ENCODE measurements at regions not wholly inside any gene's neighbourhood (a gene's known extent, or its start where the extent isn't known, plus 50 kb on each side); places are given as distances from the start of the nearest gene placed in this dataset.
"Not testable (repeated sequence)": the region's sequence is repeated elsewhere in the genome, so short reads cannot be mapped to it uniquely, and the experiment has no call there.

- Histone ChIP-seq H3K27me3 (no peaks in the 10 kb centered on the region), H3K27ac (no peak overlapping the region), H3K36me3 (no peaks in the 10 kb centered on the region), H3K9me3 (peaks cover 0 to 13% (median 0%) of the 10 kb centered on the region in 12 donors), H3K4me1 (no peaks in the 10 kb centered on the region), H3K4me3 (no peak overlapping the region)
- no peak for DNase-seq
- TF ChIP-seq POLR2A (IDR thresholded peaks at IDR 0.05): no peak
- TF ChIP-seq, protein P1, sequence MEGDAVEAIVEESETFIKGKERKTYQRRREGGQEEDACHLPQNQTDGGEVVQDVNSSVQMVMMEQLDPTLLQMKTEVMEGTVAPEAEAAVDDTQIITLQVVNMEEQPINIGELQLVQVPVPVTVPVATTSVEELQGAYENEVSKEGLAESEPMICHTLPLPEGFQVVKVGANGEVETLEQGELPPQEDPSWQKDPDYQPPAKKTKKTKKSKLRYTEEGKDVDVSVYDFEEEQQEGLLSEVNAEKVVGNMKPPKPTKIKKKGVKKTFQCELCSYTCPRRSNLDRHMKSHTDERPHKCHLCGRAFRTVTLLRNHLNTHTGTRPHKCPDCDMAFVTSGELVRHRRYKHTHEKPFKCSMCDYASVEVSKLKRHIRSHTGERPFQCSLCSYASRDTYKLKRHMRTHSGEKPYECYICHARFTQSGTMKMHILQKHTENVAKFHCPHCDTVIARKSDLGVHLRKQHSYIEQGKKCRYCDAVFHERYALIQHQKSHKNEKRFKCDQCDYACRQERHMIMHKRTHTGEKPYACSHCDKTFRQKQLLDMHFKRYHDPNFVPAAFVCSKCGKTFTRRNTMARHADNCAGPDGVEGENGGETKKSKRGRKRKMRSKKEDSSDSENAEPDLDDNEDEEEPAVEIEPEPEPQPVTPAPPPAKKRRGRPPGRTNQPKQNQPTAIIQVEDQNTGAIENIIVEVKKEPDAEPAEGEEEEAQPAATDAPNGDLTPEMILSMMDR (IDR thresholded peaks at IDR 0.05): no peak
- ATAC-seq: no peak
- intact Hi-C loops (cut with DNase I): no loop called here
These were observed 485.5 kb downstream of the TMEM135 start for GRCh38 chr11:87523276-87523675.

DNA sequence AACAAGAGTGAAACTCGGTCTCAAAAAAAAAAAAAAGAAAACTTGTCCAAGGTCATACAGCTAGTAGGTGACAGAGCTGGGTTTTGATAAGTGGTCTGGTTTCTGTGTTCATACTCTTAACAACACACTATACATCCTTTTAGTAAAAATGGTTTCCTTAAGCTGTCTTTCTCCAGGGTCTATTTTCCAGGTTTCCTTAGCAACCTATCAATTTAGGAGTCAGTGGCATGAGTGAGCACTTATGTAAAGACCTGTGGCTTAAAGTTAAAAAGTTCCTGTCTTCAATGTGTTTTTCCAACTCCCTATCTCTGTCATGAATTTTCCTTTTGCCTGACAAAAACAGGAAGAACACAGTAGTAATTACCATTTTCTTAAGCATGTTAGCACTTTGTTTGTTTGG, 480.5 kb downstream of the TMEM135 start:
- Histone ChIP-seq H3K4me3 (no peak overlapping the region), H3K9me3 (no peaks in the 10 kb centered on the region), H3K27ac (no peak overlapping the region), H3K4me1 (no peaks in the 10 kb centered on the region), H3K36me3 (no peaks in the 10 kb centered on the region), H3K27me3 (no peaks in the 10 kb centered on the region)
- ATAC-seq: no peak
- TF ChIP-seq, protein P1 (IDR thresholded peaks at IDR 0.05): no peak
- TF ChIP-seq POLR2A (IDR thresholded peaks at IDR 0.05): no peak
- intact Hi-C loops (cut with DNase I): no loop called here
- no peak for DNase-seq
- 62 to 71% (median 66%) methylated on average over 1 of the region's 1 CpG for WGBS, 4 donors

GRCh38 chr11:87517351-87517750, 479.6 kb downstream of the TMEM135 start:
- intact Hi-C loops (cut with DNase I): no loop called here
- no peak for ATAC-seq
- no peak overlapping the region for H3K27ac ChIP-seq
- H3K4me1 ChIP-seq: no peaks in the 10 kb centered on the region
- H3K27me3 ChIP-seq: no peaks in the 10 kb centered on the region
- no peak for TF ChIP-seq POLR2A (IDR thresholded peaks at IDR 0.05)
- H3K36me3 ChIP-seq: no peaks in the 10 kb centered on the region
- no peaks in the 10 kb centered on the region for H3K9me3 ChIP-seq
- H3K4me3 ChIP-seq: no peak overlapping the region
- no peak for DNase-seq

DNA sequence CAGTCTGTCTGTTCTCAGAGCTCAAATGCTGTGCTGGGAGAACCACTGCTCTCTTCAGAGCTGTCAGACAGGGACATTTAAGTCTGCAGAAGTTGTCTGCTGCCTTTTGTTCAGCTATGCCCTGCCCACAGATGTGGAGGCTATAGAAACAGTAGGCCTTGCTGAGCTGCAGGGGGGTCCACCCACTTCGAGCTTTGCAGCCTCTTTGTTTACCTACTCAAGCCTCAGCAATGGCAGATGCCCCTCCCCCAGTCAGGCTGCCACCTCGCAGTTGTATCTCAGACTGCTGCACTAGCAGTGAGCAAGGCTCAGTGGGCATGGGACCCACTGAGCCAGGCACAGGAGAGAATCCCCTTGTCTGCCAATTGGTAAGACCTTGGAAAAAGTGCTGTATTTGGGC, 470.0 kb downstream of the TMEM135 start:
- DNase-seq; H3K4me3 ChIP-seq; H3K27me3 ChIP-seq; H3K27ac ChIP-seq; H3K9me3 ChIP-seq; H3K36me3 ChIP-seq; intact Hi-C loops (cut with DNase I); H3K4me1 ChIP-seq; ATAC-seq: not testable (repeated sequence)
- WGBS, 4 donors: 8 to 31% (median 23%) methylated on average over 1 to 2 of the region's 2 CpGs

DNA sequence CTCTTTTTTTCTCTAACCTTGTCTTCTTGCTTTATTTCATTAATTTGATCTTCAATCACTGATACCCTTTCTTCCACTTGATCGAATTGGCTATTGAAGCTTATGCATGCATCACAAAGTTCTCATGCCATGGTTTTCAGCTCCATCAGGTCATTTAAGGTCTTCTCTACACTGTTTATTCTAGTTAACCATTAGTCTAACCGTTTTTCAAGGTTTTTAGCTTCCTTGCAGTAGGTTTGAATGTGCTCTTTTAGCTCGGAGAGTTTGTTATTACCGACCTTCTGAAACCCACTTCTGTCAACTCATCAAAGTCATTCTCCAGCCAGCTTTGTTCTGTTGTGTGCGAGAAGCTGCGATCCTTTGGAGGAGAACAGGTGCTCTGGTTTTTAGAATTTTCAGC, 469.2 kb downstream of the TMEM135 start:
- H3K36me3 ChIP-seq; H3K27ac ChIP-seq; ATAC-seq; H3K4me3 ChIP-seq; H3K4me1 ChIP-seq; intact Hi-C loops (cut with DNase I); H3K27me3 ChIP-seq; DNase-seq: not testable (repeated sequence)
- H3K9me3 ChIP-seq: peaks cover 0 to 13% (median 0%) of the 10 kb centered on the region in 12 donors
- WGBS, 4 donors: 77 to 89% (median 87%) methylated on average over 6 of the region's 6 CpGs

DNA sequence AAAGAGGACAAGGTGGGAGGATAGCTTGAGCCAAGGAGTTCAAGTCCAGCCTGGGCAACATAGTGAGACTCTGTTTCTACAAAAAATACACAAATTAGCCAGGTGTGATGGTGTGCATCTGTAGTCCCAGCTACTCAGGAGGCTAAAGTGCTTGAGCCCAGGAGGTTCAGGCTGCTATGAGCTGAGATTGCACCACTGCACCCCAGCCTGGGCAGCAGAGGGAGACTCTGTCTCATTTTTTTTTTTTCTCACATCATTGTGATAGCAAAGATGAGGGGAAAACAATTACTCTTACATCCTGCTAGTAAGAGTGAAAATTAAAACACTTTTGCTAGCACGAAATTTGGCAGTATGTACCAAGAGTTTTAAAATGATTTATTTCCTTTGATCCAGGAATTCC, 463.7 kb downstream of the TMEM135 start:
- Histone ChIP-seq H3K4me1 (no peaks in the 10 kb centered on the region), H3K9me3 (peaks cover 0 to 13% (median 0%) of the 10 kb centered on the region in 12 donors), H3K4me3 (no peak overlapping the region), H3K36me3 (no peaks in the 10 kb centered on the region), H3K27me3 (no peaks in the 10 kb centered on the region), H3K27ac (no peak overlapping the region)
- TF ChIP-seq POLR2A (IDR thresholded peaks at IDR 0.05): no peak
- TF ChIP-seq, protein P1 (IDR thresholded peaks at IDR 0.05): no peak
- intact Hi-C loops (cut with DNase I): no loop called here
- no peak for DNase-seq
- ATAC-seq: no peak
- WGBS, 4 donors: 63 to 66% (median 64%) methylated on average over 1 of the region's 1 CpG

DNA sequence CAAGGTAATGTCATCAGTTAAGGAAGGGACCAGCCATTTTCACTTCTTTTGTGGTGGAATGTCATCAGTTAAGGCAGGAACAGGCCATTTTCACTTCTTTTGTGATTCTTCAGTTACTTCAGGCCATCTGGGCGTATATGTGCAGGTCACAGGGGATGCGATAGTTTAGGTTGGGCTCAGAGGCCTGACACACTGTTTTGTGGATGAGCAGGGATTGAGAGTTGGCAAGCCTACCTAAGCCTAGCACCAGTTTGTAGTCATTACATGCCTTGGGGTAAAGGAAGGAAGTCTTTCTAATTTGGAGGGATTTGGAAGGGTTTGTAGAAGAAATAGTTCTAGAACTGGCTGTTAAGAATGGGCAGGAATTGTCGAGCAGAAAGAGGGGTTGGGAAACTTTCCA, 457.2 kb downstream of the TMEM135 start:
- ATAC-seq; DNase-seq; H3K27me3 ChIP-seq; H3K4me1 ChIP-seq; H3K9me3 ChIP-seq; H3K36me3 ChIP-seq; intact Hi-C loops (cut with DNase I); H3K4me3 ChIP-seq; H3K27ac ChIP-seq: not testable (repeated sequence)
- 84 to 90% (median 87%) methylated on average over 3 of the region's 3 CpGs for WGBS, 4 donors

GRCh38 chr11:87494026-87494425, 456.3 kb downstream of the TMEM135 start:
- H3K27ac ChIP-seq; H3K4me3 ChIP-seq; ATAC-seq; intact Hi-C loops (cut with DNase I); H3K9me3 ChIP-seq; H3K27me3 ChIP-seq; H3K4me1 ChIP-seq; DNase-seq; H3K36me3 ChIP-seq: not testable (repeated sequence)
- WGBS, 4 donors: 69 to 74% (median 73%) methylated on average over 7 of the region's 7 CpGs

Measured in heart left ventricle (tissue), 16 donors.